ENCODE measurements at regions not wholly inside any gene's neighbourhood (a gene's known extent, or its start where the extent isn't known, plus 50 kb on each side); places are given as distances from the start of the nearest gene placed in this dataset.

- H3K4me3 ChIP-seq (ENCODE audit: low read depth, poor library complexity, severe bottlenecking): no peak overlapping the region
- WGBS, 2 donors: 51 to 61% methylated on average over 2 of the region's 2 CpGs
- no peak for DNase-seq (ENCODE audit: low spot score in 2 of 2)
- intact Hi-C loops (cut with DNase I; ENCODE audit: low total_unique reads): no loop called here
- TF ChIP-seq POLR2A (IDR thresholded peaks at IDR 0.05) (no peak), CTCF (IDR thresholded peaks at IDR 0.05) (no peak)
These were observed 178.2 kb upstream of the GOLIM4 start for GRCh38 chr3:168273917-168274316.

- TF ChIP-seq POLR2A (IDR thresholded peaks at IDR 0.05): no peak
- no peak for TF ChIP-seq CTCF (IDR thresholded peaks at IDR 0.05)
- 97 to 100% methylated on average over 2 of the region's 2 CpGs for WGBS, 2 donors
- intact Hi-C loops (cut with DNase I; ENCODE audit: low total_unique reads): no loop called here
- DNase-seq (ENCODE audit: low spot score in 2 of 2): no peak
- no peak overlapping the region for H3K4me3 ChIP-seq (ENCODE audit: low read depth, poor library complexity, severe bottlenecking)
These were observed 177.3 kb upstream of the GOLIM4 start for GRCh38 chr3:168273036-168273435.

- 60 to 76% methylated on average over 1 of the region's 1 CpG for WGBS, 2 donors
- TF ChIP-seq CTCF (IDR thresholded peaks at IDR 0.05) (no peak), POLR2A (IDR thresholded peaks at IDR 0.05) (no peak)
These were observed 176.7 kb upstream of the GOLIM4 start for GRCh38 chr3:168272343-168272985.

GRCh38 chr3:168271932-168272331, 176.2 kb upstream of the GOLIM4 start:
- intact Hi-C loops (cut with DNase I; ENCODE audit: low total_unique reads): no loop called here
- no peak overlapping the region for H3K4me3 ChIP-seq (ENCODE audit: low read depth, poor library complexity, severe bottlenecking)
- no peak for DNase-seq (ENCODE audit: low spot score in 2 of 2)
- 79 to 83% methylated on average over 2 of the region's 2 CpGs for WGBS, 2 donors
- TF ChIP-seq POLR2A (IDR thresholded peaks at IDR 0.05) (no peak), CTCF (IDR thresholded peaks at IDR 0.05) (no peak)

More at GRCh38 chr3:168272343-168272985, 176.7 kb upstream of the GOLIM4 start:
- intact Hi-C loops (cut with DNase I; ENCODE audit: low total_unique reads): no loop called here
- no peak for DNase-seq (ENCODE audit: low spot score in 2 of 2)
- H3K4me3 ChIP-seq (ENCODE audit: low read depth, poor library complexity, severe bottlenecking): no peak overlapping the region

GRCh38 chr3:168269001-168269400, 173.3 kb upstream of the GOLIM4 start:
- no peak for DNase-seq (ENCODE audit: low spot score in 2 of 2)
- intact Hi-C loops (cut with DNase I; ENCODE audit: low total_unique reads): no loop called here
- no peak overlapping the region for H3K4me3 ChIP-seq (ENCODE audit: low read depth, poor library complexity, severe bottlenecking)
- TF ChIP-seq POLR2A (IDR thresholded peaks at IDR 0.05): no peak
- TF ChIP-seq CTCF (IDR thresholded peaks at IDR 0.05): no peak
- 67 to 68% methylated on average over 1 of the region's 1 CpG for WGBS, 2 donors

- TF ChIP-seq CTCF (IDR thresholded peaks at IDR 0.05) (no peak), POLR2A (IDR thresholded peaks at IDR 0.05) (no peak)
- no peak for DNase-seq (ENCODE audit: low spot score in 2 of 2)
- intact Hi-C loops (cut with DNase I; ENCODE audit: low total_unique reads): no loop called here
- 92% methylated on average over 1 of the region's 1 CpG for WGBS, 2 donors
- H3K4me3 ChIP-seq (ENCODE audit: low read depth, poor library complexity, severe bottlenecking): no peak overlapping the region
These were observed 171.5 kb upstream of the GOLIM4 start for GRCh38 chr3:168267179-168267578.
